ENCODE measurements at regions not wholly inside any gene's neighbourhood (a gene's known extent, or its start where the extent isn't known, plus 50 kb on each side); places are given as distances from the start of the nearest gene placed in this dataset.
"Not testable (repeated sequence)": the region's sequence is repeated elsewhere in the genome, so short reads cannot be mapped to it uniquely, and the experiment has no call there.

DNA sequence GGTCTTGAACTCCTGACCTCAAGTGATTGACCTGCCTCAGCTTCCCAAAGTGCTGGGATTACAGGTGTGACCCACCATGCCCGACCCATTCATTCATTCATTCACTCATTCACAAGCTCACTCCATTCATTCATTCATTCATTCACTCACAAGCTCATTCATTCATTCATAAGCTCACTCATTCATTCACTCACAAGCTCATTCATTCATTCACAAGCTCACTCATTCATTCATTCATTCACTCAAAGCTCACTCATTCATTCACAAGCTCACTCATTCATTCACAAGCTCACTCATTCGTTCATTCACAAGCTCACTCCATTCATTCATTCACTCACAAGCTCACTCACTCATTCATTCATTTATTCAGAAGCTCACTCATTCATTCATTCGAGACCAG lies 198.6 kb downstream of the SHOX start:
- no peak for DNase-seq

GRCh38 chrX:828411-828959 lies 197.9 kb downstream of the SHOX start:
- peak in 1 of 2 donors; percentile 15 for DNase-seq

DNA sequence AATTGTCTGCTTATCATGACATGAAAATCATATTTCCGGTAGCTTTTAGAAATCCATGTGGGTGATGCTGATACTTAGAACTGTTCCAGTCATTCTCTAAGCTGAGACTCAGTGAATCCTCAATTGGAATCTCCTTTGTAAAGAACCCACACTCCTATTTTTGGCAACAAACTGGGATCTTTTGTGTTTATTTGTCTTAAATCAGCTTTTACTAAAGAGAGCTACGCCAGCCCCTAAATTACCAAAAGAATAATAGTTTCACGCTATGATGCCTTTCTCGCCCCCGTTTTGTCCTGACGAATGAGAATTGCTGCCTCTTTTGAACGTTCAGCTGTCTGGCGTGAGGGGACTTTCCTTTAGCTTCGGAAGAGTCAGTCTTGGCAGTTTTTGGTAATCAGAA lies 195.9 kb downstream of the SHOX start:
- DNase-seq, result no peak

DNA sequence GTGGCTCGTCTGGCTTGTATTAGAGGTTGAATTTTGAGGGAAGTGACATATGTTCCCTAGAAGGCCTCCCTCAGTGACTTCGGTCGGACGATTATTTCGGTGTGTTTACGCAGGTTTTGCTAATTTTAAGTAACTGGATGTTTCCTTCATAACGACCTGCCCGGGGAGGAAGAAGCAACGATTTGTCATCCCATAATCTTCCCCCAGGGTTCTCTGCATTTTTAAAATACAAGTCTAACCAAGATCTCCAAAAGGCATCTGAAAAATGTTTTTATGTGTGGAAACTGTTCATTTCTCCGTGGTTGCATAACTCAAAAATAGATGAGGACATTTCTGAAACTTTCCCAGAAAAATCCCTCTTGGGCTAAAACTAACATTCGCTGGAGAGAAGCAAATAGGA lies 195.4 kb downstream of the SHOX start:
- no peak for DNase-seq

- DNase-seq, result not testable (repeated sequence)
Measured at GRCh38 chrX:823073-823472, 192.5 kb downstream of the SHOX start.

- DNase-seq, result no peak
Measured at GRCh38 chrX:821327-822107, 190.9 kb downstream of the SHOX start.

- DNase-seq, result no peak
Measured at GRCh38 chrX:819684-820083, 189.1 kb downstream of the SHOX start.

DNA sequence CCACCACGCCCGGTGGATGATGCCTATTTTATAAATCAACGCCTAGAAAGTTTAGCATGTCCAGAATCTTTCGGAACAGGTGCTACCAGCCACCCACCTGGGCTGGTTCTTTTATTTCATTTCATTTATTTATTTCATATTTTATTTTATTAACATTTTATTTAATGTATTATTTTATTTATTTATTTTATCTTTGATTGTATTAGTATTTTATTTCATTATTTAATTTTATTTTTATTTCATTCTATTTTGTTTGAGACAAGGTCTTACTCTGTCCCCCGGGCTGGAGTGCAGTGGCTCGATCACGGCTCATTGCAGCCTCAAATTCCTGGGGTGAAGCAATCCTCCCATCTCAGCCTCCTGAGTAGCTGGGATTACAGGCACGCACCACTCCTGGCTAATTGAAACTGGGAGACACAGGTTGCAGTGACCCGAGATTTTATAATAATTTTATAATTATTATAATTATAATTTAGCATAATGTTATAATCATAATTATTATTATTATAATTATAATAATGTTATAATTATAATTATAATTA lies 187.2 kb downstream of the SHOX start:
- no peak for DNase-seq

DNA sequence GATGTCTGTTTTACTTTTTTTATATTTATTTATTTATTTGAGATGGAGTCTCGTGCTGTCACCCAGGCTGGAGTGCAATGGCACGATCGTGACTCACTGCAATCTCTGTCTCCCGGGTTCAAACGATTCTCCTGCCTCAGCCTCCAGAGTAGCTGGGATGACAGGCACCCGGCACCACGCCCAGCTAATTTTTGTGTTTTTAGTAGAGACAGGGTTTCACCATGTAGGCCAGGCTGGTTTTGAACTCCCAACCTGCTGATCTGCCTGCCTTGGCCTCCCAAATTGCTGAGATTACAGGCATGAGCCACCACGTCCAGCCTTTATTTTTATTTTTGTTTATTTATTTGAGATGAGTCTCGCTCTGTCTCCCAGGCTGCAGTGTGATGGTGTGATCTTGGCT lies 186.6 kb downstream of the SHOX start:
- not testable (repeated sequence) for DNase-seq

GRCh38 chrX:816411-816810 lies 185.8 kb downstream of the SHOX start:
- DNase-seq, result no peak

DNA sequence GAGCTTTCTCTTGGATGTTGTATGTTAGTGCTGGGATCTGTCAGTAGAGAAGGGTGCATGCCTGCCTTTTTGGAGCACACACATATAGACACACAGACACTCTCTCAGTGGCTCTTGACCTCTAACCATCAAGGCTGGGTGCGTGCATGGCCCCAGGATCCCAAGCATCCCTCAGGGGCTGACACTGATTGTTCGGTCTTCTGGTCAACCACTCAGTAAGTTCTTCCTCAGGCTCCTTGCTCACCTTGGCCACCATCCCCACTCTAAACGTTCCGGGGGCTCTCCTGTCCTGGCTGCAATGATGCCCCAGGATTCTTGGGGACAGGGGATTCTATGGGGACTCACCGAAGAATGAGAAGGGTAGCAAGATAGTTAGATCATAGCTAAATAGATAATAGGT lies 179.6 kb downstream of the SHOX start:
- DNase-seq, result no peak

- no peak for DNase-seq
Measured at GRCh38 chrX:809081-809480, 178.5 kb downstream of the SHOX start.

DNA sequence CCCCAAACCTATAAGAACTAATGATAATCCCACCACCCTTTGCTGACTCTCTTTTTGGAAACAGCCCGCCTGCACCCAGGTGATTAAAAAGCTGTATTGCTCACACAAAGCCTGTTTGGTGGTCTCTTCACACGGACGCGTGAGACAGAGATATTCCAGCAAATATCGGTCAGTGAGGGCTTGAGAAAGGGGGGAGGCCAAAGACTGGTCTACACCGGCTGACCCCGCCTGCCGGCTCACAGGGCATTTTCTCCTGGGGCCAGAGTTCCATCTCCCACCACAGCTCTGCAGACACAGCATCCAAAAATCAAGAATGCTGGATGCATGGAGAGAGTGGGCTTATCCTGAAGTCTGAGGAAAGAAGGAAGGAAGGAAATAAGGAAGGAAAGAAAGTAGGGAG lies 176.0 kb downstream of the SHOX start:
- no peak for DNase-seq

GRCh38 chrX:805988-806387 lies 175.4 kb downstream of the SHOX start:
- DNase-seq, result no peak

DNA sequence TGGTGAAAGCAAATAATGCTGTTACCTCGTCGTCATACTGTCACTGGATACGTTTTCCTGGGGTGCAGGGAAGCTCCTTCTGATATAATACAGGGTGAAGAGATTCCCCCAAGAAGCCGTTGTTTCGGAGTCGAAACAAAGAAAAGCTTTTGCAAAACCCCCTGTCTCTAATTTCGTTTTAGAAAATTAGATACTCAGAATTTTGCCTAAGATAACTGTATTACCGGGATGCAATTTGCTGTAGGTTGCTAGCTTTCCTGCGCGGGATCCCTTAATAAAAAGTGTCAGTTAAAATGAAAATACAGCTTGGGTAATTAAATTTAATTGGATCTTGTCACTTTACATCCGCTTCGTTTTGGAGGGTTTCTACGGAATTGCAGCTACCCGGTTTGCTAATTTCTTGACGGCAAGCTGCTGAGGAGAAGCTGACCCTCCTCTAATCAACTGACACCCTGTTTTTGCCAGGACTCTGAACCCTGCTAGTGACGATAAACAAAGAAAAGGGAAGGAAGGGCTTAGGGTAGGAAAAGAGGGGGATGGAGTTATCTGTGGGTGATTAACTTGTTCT lies 174.6 kb downstream of the SHOX start:
- peak in 1 of 2 donors; percentile 0 for DNase-seq

DNA sequence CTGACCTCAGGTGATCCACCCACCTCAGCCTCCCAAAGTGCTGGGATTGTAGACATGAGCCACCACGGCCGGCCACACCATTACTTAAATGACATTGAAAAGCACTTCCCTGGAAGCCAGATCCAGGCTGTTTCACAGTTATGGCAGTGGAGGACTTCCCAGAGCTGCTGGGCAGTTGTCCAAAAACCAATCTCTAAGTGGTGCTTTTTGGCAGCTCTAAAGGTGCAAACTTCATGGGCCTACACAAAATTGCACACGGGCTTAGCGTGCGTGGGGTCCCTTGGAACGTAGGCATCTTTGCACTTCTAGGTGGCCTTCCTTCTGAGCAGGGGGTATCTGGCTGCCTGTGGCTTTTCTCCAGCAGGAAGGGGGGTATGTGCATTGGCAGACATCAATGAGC lies 172.3 kb downstream of the SHOX start:
- no peak for DNase-seq

DNA sequence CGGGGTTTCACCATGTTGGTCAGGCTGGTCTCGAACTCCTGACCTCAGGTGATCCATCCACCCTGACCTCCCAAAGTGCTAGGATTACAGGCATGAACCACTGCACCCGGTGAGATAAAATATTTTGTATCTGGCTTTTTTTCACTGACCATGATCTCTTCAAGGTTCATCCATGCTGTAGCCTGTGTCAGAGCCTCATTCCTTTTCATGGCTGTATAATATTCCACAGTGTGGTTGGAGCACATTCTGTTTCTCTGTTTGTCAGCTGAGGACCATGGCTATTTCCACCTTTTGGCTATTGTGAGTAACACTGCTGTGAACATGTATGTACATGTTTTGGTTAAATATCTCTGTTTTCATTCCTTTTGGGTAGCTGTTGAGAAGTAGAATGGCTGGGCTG lies 169.2 kb downstream of the SHOX start:
- DNase-seq, result no peak

GRCh38 chrX:794311-794710 lies 163.7 kb downstream of the SHOX start:
- no peak for DNase-seq

- no peak for DNase-seq
Measured at GRCh38 chrX:793216-793770, 162.7 kb downstream of the SHOX start.

DNA sequence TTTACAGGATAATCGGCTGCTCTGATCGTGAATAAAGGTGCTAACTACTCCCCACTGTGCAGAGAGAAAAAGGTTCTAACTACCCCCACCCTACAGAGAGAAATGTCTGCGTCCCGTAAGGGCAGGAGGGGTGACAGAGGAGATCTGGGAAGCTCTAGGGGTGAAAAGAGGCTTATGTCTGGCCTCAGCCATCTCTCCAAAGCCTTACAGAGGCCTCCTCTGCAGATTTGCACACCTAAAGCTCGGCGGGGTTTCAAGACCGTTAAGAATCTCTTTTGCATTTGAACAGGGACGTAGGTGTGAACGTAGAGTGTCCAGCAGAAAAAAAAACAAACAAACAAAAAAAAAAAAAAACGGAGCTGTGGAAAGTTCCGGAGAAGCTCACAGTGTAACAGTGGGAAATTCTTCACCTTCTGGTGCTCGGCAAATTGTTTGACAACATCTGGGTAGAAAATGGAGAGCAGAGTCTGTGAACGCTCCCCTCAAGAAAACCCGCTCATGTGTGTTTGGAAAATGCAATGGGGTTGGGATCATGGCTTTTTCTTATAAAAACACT lies 161.0 kb downstream of the SHOX start:
- DNase-seq, result no peak

DNA sequence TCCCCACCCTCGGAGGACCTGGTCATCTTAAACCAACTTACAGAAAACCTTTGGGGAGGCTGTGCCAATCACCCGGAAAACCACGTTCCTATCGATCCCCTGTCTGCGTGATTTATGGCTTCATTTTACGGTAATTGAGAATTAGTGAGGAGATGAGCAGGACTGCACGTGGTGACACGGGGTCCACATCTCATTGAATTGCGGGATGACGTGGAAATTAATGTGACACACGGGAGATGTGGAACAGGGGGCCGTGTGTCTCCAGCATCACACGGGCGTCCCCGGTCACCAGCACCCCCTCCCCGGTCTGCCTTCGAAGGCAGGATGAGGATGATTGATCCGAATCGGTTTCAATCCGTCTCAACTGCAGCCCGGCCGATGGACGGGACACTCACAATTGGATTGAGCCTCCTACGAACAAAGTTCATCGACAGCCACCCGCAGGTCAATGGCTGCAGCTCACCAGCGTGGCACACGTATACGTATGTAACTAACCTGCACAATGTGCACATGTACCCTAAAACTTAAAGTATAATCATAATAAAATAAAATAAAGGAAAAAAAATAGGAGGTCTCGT lies 160.3 kb downstream of the SHOX start:
- no peak for DNase-seq

DNA sequence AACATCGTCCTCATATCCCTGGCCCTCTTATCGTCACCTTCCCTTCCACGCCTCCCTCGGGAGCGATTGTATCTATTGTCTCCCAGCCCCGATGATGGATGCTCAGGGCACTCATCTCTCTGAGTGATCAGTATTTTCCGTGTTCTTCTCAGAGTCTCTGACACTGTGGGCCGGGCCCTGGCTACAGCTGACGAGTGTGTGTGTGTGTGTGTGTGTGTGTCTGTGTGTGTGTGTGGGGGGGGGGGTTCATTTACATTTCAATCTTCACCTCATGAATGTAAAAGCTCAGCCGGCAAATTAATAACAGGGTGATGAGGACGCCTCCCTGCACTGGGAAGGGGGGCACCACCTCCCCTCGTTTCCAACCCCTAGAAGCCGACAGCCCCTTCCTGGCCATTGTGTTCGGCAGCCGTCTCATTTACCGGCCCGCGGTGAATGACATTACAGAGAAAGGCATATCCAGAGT lies 159.5 kb downstream of the SHOX start:
- DNase-seq, result no peak

DNA sequence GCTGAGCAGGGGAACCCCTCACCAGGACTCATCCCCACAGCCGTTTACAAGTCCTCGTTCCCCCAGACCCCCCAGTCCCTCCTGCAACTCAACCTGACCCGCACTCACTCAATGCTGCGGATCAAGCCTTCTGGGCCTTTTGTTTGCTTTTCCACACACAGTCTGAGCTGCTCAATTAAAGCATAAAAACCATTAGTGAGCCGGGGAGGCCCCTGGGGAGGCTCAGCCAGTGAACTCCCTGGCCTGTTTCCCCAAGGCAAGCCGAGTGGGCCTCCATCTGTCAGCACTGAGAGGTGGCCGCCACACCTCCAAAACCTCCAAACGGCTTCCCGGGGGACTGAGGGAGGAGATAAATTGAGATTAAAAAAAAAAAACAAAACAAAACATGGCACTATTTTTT lies 158.5 kb downstream of the SHOX start:
- DNase-seq, result no peak
